Central memory CD8-positive, alpha-beta T cell (primary cell): ENCODE measurements at regions not wholly inside any gene's neighbourhood (a gene's known extent, or its start where the extent isn't known, plus 50 kb on each side); places are given as distances from the start of the nearest gene placed in this dataset.

Experiments used
- ATAC-seq: fragments of 150-1000 bp; cut with Tn5 transposase; replicated peaks from 2 replicates; pipeline ENCODE4 v1.10.0; 2022; ENCODE audit warnings: mild to moderate bottlenecking, moderate FRiP score, moderate number of reproducible peaks; ENCODE audit not compliant: poor library complexity, severe bottlenecking; ENCODE audit errors: extremely low read depth
- DNase-seq, 2 donors: peaks; one replicate each; pipeline ENCODE4 v3.0.0; 2021; ENCODE audit warnings: low spot score in 2 of 2
- H3K27ac Mint-ChIP-seq: one replicate; pipeline ENCODE4 v1.8.0; 2022; ENCODE audit warnings: low read depth, mild to moderate bottlenecking, moderate library complexity, mixed read lengths
- H3K27me3 Mint-ChIP-seq: one replicate; pipeline ENCODE4 v1.8.0; 2022; ENCODE audit warnings: mixed read lengths
- H3K36me3 Mint-ChIP-seq: one replicate; pipeline ENCODE4 v1.8.0; 2022; ENCODE audit warnings: mild to moderate bottlenecking, moderate library complexity, mixed read lengths; ENCODE audit not compliant: insufficient read depth
- H3K4me1 Mint-ChIP-seq: one replicate; pipeline ENCODE4 v1.8.0; 2022; ENCODE audit warnings: mixed read lengths
- H3K4me3 Mint-ChIP-seq: one replicate; pipeline ENCODE4 v1.8.0; 2022; ENCODE audit warnings: mild to moderate bottlenecking, moderate library complexity, mixed read lengths
- H3K9me3 Mint-ChIP-seq: one replicate; pipeline ENCODE4 v1.8.0; 2022; ENCODE audit warnings: mixed read lengths

GRCh38 chr6:48839206-48839605, 623.8 kb downstream of the MMUT start:
- Mint-ChIP-seq H3K27ac (no peak overlapping the region), H3K36me3 (no peaks in the 10 kb centered on the region), H3K9me3 (peaks cover 22% of the 10 kb centered on the region), H3K4me3 (no peak overlapping the region), H3K27me3 (no peaks in the 10 kb centered on the region), H3K4me1 (no peaks in the 10 kb centered on the region)
- no peak for DNase-seq
- ATAC-seq, result no peak

GRCh38 chr6:48837744-48838143, 625.3 kb downstream of the MMUT start:
- Mint-ChIP-seq H3K4me1 (no peaks in the 10 kb centered on the region), H3K9me3 (peaks cover 22% of the 10 kb centered on the region), H3K27ac (no peak overlapping the region), H3K4me3 (no peak overlapping the region), H3K36me3 (no peaks in the 10 kb centered on the region), H3K27me3 (no peaks in the 10 kb centered on the region)
- no peak for ATAC-seq
- no peak for DNase-seq

- H3K36me3 Mint-ChIP-seq, result no peaks in the 10 kb centered on the region
- DNase-seq (no peak), ATAC-seq (no peak)
- H3K9me3 Mint-ChIP-seq, result peaks cover 5% of the 10 kb centered on the region
- no peak overlapping the region for H3K27ac Mint-ChIP-seq
- no peak overlapping the region for H3K4me3 Mint-ChIP-seq
- no peaks in the 10 kb centered on the region for H3K27me3 Mint-ChIP-seq
- no peaks in the 10 kb centered on the region for H3K4me1 Mint-ChIP-seq
Measured at GRCh38 chr6:48835421-48835958, 627.6 kb downstream of the MMUT start.

GRCh38 chr6:48834706-48835105, 628.3 kb downstream of the MMUT start:
- no peak for ATAC-seq
- Mint-ChIP-seq H3K36me3 (no peaks in the 10 kb centered on the region), H3K27ac (no peak overlapping the region), H3K4me3 (no peak overlapping the region), H3K27me3 (no peaks in the 10 kb centered on the region), H3K9me3 (peaks cover 5% of the 10 kb centered on the region), H3K4me1 (no peaks in the 10 kb centered on the region)
- no peak for DNase-seq

GRCh38 chr6:48833916-48834315, 629.1 kb downstream of the MMUT start:
- Mint-ChIP-seq H3K9me3 (peaks cover 5% of the 10 kb centered on the region), H3K4me3 (no peak overlapping the region), H3K36me3 (no peaks in the 10 kb centered on the region), H3K27me3 (no peaks in the 10 kb centered on the region), H3K4me1 (no peaks in the 10 kb centered on the region), H3K27ac (no peak overlapping the region)
- ATAC-seq (no peak), DNase-seq (no peak)

GRCh38 chr6:48826901-48827701, 636.0 kb downstream of the MMUT start:
- H3K27me3 Mint-ChIP-seq, result no peaks in the 10 kb centered on the region
- no peak overlapping the region for H3K4me3 Mint-ChIP-seq
- H3K9me3 Mint-ChIP-seq, result peaks cover 2% of the 10 kb centered on the region
- H3K27ac Mint-ChIP-seq, result no peak overlapping the region
- H3K36me3 Mint-ChIP-seq, result no peaks in the 10 kb centered on the region
- DNase-seq (no peak), ATAC-seq (no peak)
- H3K4me1 Mint-ChIP-seq, result no peaks in the 10 kb centered on the region

GRCh38 chr6:48826152-48826515, 636.9 kb downstream of the MMUT start:
- Mint-ChIP-seq H3K36me3 (no peaks in the 10 kb centered on the region), H3K4me3 (no peak overlapping the region), H3K4me1 (no peaks in the 10 kb centered on the region), H3K27me3 (no peaks in the 10 kb centered on the region), H3K27ac (no peak overlapping the region), H3K9me3 (peaks cover 5% of the 10 kb centered on the region)
- DNase-seq (no peak), ATAC-seq (no peak)

- no peaks in the 10 kb centered on the region for H3K36me3 Mint-ChIP-seq
- ATAC-seq (no peak), DNase-seq (no peak)
- H3K9me3 Mint-ChIP-seq, result peaks cover 5% of the 10 kb centered on the region
- no peaks in the 10 kb centered on the region for H3K4me1 Mint-ChIP-seq
- H3K27ac Mint-ChIP-seq, result no peak overlapping the region
- H3K27me3 Mint-ChIP-seq, result no peaks in the 10 kb centered on the region
- H3K4me3 Mint-ChIP-seq, result no peak overlapping the region
Measured at GRCh38 chr6:48825501-48826151, 637.4 kb downstream of the MMUT start.

GRCh38 chr6:48818052-48818412, 645.0 kb downstream of the MMUT start:
- ATAC-seq (no peak), DNase-seq (no peak)
- no peak overlapping the region for H3K4me3 Mint-ChIP-seq
- H3K27me3 Mint-ChIP-seq, result no peaks in the 10 kb centered on the region
- H3K27ac Mint-ChIP-seq, result no peak overlapping the region
- H3K9me3 Mint-ChIP-seq, result peaks cover 31% of the 10 kb centered on the region
- H3K4me1 Mint-ChIP-seq, result no peaks in the 10 kb centered on the region
- H3K36me3 Mint-ChIP-seq, result no peaks in the 10 kb centered on the region

- no peak overlapping the region for H3K4me3 Mint-ChIP-seq
- H3K36me3 Mint-ChIP-seq, result no peaks in the 10 kb centered on the region
- DNase-seq (no peak), ATAC-seq (no peak)
- no peak overlapping the region for H3K27ac Mint-ChIP-seq
- H3K4me1 Mint-ChIP-seq, result no peaks in the 10 kb centered on the region
- H3K27me3 Mint-ChIP-seq, result no peaks in the 10 kb centered on the region
- peaks cover 31% of the 10 kb centered on the region for H3K9me3 Mint-ChIP-seq
Measured at GRCh38 chr6:48817333-48818051, 645.6 kb downstream of the MMUT start.

GRCh38 chr6:48814957-48815356, 648.1 kb downstream of the MMUT start:
- Mint-ChIP-seq H3K9me3 (peaks cover 26% of the 10 kb centered on the region), H3K27ac (no peak overlapping the region), H3K36me3 (no peaks in the 10 kb centered on the region), H3K4me1 (no peaks in the 10 kb centered on the region), H3K27me3 (no peaks in the 10 kb centered on the region), H3K4me3 (no peak overlapping the region)
- ATAC-seq (no peak), DNase-seq (no peak)

- no peaks in the 10 kb centered on the region for H3K27me3 Mint-ChIP-seq
- no peaks in the 10 kb centered on the region for H3K36me3 Mint-ChIP-seq
- DNase-seq (no peak), ATAC-seq (no peak)
- H3K4me1 Mint-ChIP-seq, result no peaks in the 10 kb centered on the region
- H3K9me3 Mint-ChIP-seq, result peaks cover 20% of the 10 kb centered on the region
- no peak overlapping the region for H3K4me3 Mint-ChIP-seq
- no peak overlapping the region for H3K27ac Mint-ChIP-seq
Measured at GRCh38 chr6:48813836-48814235, 649.2 kb downstream of the MMUT start.

- ATAC-seq (no peak), DNase-seq (no peak)
- H3K27me3 Mint-ChIP-seq, result no peaks in the 10 kb centered on the region
Measured at GRCh38 chr6:48809700-48810099, 653.4 kb downstream of the MMUT start.

More at GRCh38 chr6:48809700-48810099, 653.4 kb downstream of the MMUT start:
- Mint-ChIP-seq H3K27ac (no peak overlapping the region), H3K9me3 (peaks cover 12% of the 10 kb centered on the region), H3K36me3 (no peaks in the 10 kb centered on the region), H3K4me1 (no peaks in the 10 kb centered on the region), H3K4me3 (no peak overlapping the region)
